ENCODE measurements at regions not wholly inside any gene's neighbourhood (a gene's known extent, or its start where the extent isn't known, plus 50 kb on each side); places are given as distances from the start of the nearest gene placed in this dataset.
A peak's percentile ranks its signal among the peaks of the same experiment; 100 is the strongest.

- H3K4me3 Mint-ChIP-seq: no peak overlapping the region
- no peak for DNase-seq (ENCODE audit: low spot score)
- H3K27me3 Mint-ChIP-seq (ENCODE audit: low read depth): no peaks in the 10 kb centered on the region
- no peak overlapping the region for H3K27ac Mint-ChIP-seq
- no peaks in the 10 kb centered on the region for H3K9me3 Mint-ChIP-seq
- H3K36me3 Mint-ChIP-seq (ENCODE audit: low read depth): no peaks in the 10 kb centered on the region
- H3K4me1 Mint-ChIP-seq (ENCODE audit: low read depth): no peaks in the 10 kb centered on the region
These were observed 83.3 kb upstream of the MAP2 start for GRCh38 chr2:209340522-209340921.

- no peak overlapping the region for H3K27ac Mint-ChIP-seq
- H3K4me3 Mint-ChIP-seq: no peak overlapping the region
- DNase-seq (ENCODE audit: low spot score): no peak
- no peaks in the 10 kb centered on the region for H3K4me1 Mint-ChIP-seq (ENCODE audit: low read depth)
- H3K27me3 Mint-ChIP-seq (ENCODE audit: low read depth): no peaks in the 10 kb centered on the region
- no peaks in the 10 kb centered on the region for H3K9me3 Mint-ChIP-seq
- no peaks in the 10 kb centered on the region for H3K36me3 Mint-ChIP-seq (ENCODE audit: low read depth)
These were observed 79.5 kb upstream of the MAP2 start for GRCh38 chr2:209344349-209344748.

- H3K27me3 Mint-ChIP-seq (ENCODE audit: low read depth): no peaks in the 10 kb centered on the region
- no peak overlapping the region for H3K4me3 Mint-ChIP-seq
- H3K36me3 Mint-ChIP-seq (ENCODE audit: low read depth): no peaks in the 10 kb centered on the region
- no peaks in the 10 kb centered on the region for H3K4me1 Mint-ChIP-seq (ENCODE audit: low read depth)
- H3K9me3 Mint-ChIP-seq: no peaks in the 10 kb centered on the region
- no peak overlapping the region for H3K27ac Mint-ChIP-seq
- no peak for DNase-seq (ENCODE audit: low spot score)
These were observed 75.4 kb upstream of the MAP2 start for GRCh38 chr2:209348433-209348832.

- Mint-ChIP-seq H3K4me1 (ENCODE audit: low read depth) (no peaks in the 10 kb centered on the region), H3K4me3 (no peak overlapping the region), H3K36me3 (ENCODE audit: low read depth) (no peaks in the 10 kb centered on the region), H3K27me3 (ENCODE audit: low read depth) (no peaks in the 10 kb centered on the region), H3K9me3 (no peaks in the 10 kb centered on the region), H3K27ac (no peak overlapping the region)
- DNase-seq (ENCODE audit: low spot score): no peak
These were observed 72.2 kb upstream of the MAP2 start for GRCh38 chr2:209351636-209352035.

- H3K27ac Mint-ChIP-seq: no peak overlapping the region
- H3K36me3 Mint-ChIP-seq (ENCODE audit: low read depth): no peaks in the 10 kb centered on the region
- H3K27me3 Mint-ChIP-seq (ENCODE audit: low read depth): no peaks in the 10 kb centered on the region
- no peak for DNase-seq (ENCODE audit: low spot score)
- H3K4me1 Mint-ChIP-seq (ENCODE audit: low read depth): no peaks in the 10 kb centered on the region
- H3K4me3 Mint-ChIP-seq: no peak overlapping the region
- no peaks in the 10 kb centered on the region for H3K9me3 Mint-ChIP-seq
These were observed 64.9 kb upstream of the MAP2 start for GRCh38 chr2:209358992-209359391.

- Mint-ChIP-seq H3K4me1 (ENCODE audit: low read depth) (no peaks in the 10 kb centered on the region), H3K36me3 (ENCODE audit: low read depth) (no peaks in the 10 kb centered on the region), H3K27me3 (ENCODE audit: low read depth) (no peaks in the 10 kb centered on the region), H3K27ac (no peak overlapping the region), H3K4me3 (no peak overlapping the region), H3K9me3 (peaks cover 5% of the 10 kb centered on the region)
- no peak for DNase-seq (ENCODE audit: low spot score)
These were observed 56.6 kb upstream of the MAP2 start for GRCh38 chr2:209367075-209367747.

- no peak for DNase-seq (ENCODE audit: low spot score)
- H3K36me3 Mint-ChIP-seq (ENCODE audit: low read depth): no peaks in the 10 kb centered on the region
- H3K9me3 Mint-ChIP-seq: peaks cover 5% of the 10 kb centered on the region
- no peaks in the 10 kb centered on the region for H3K4me1 Mint-ChIP-seq (ENCODE audit: low read depth)
- H3K27me3 Mint-ChIP-seq (ENCODE audit: low read depth): no peaks in the 10 kb centered on the region
- H3K27ac Mint-ChIP-seq: no peak overlapping the region
- H3K4me3 Mint-ChIP-seq: no peak overlapping the region
These were observed 55.4 kb upstream of the MAP2 start for GRCh38 chr2:209368406-209368805.

- H3K27ac Mint-ChIP-seq: no peak overlapping the region
- no peaks in the 10 kb centered on the region for H3K36me3 Mint-ChIP-seq (ENCODE audit: low read depth)
- peaks cover 6% of the 10 kb centered on the region for H3K9me3 Mint-ChIP-seq
- no peaks in the 10 kb centered on the region for H3K4me1 Mint-ChIP-seq (ENCODE audit: low read depth)
- H3K4me3 Mint-ChIP-seq: no peak overlapping the region
- peak; percentile 7 for DNase-seq (ENCODE audit: low spot score)
- H3K27me3 Mint-ChIP-seq (ENCODE audit: low read depth): no peaks in the 10 kb centered on the region
These were observed 54.9 kb upstream of the MAP2 start for GRCh38 chr2:209368914-209369313.

- Mint-ChIP-seq H3K36me3 (ENCODE audit: low read depth) (no peaks in the 10 kb centered on the region), H3K4me1 (ENCODE audit: low read depth) (no peaks in the 10 kb centered on the region), H3K4me3 (no peak overlapping the region), H3K9me3 (peaks cover 10% of the 10 kb centered on the region), H3K27me3 (ENCODE audit: low read depth) (no peaks in the 10 kb centered on the region), H3K27ac (no peak overlapping the region)
- DNase-seq (ENCODE audit: low spot score): no peak
These were observed 54.2 kb upstream of the MAP2 start for GRCh38 chr2:209369656-209370055.

GRCh38 chr2:209371407-209371806 lies 52.4 kb upstream of the MAP2 start:
- no peak overlapping the region for H3K4me3 Mint-ChIP-seq
- no peak for DNase-seq (ENCODE audit: low spot score)
- no peak overlapping the region for H3K27ac Mint-ChIP-seq
- H3K36me3 Mint-ChIP-seq (ENCODE audit: low read depth): no peaks in the 10 kb centered on the region
- H3K27me3 Mint-ChIP-seq (ENCODE audit: low read depth): no peaks in the 10 kb centered on the region
- H3K4me1 Mint-ChIP-seq (ENCODE audit: low read depth): no peaks in the 10 kb centered on the region
- H3K9me3 Mint-ChIP-seq: peaks cover 23% of the 10 kb centered on the region

Data from T-helper 2 cell treated with Interferon-gamma antibody and Interleukin-4, amounts not matched to agents 5 μg/mL and 100 μg/mL, for 36 hours (primary cell).